Ovary (tissue), 7 donors: ENCODE measurements at regions not wholly inside any gene's neighbourhood (a gene's known extent, or its start where the extent isn't known, plus 50 kb on each side); places are given as distances from the start of the nearest gene placed in this dataset.
"Not testable (repeated sequence)": the region's sequence is repeated elsewhere in the genome, so short reads cannot be mapped to it uniquely, and the experiment has no call there.

Source experiments
- DNase-seq, 5 donors: peaks; one replicate each; pipeline ENCODE4 v3.0.0-alpha.2; 2019 to 2020
- H3K27ac ChIP-seq, 2 donors: fragments of 200-600 bp; one replicate each; pipeline versions ENCODE4 v1.5.1 to v1.8.0; 2019 to 2022
- H3K27me3 ChIP-seq: fragments of 200-600 bp; one replicate; pipeline ENCODE4 v1.8.0; 2022
- H3K36me3 ChIP-seq: fragments of 200-600 bp; sonication (generic); one replicate; pipeline ENCODE4 v1.5.1; 2019
- H3K4me1 ChIP-seq: one replicate; pipeline ENCODE4 v1.8.1; 2013; ENCODE audit warnings: mild to moderate bottlenecking, moderate library complexity; ENCODE audit not compliant: insufficient read depth
- H3K4me3 ChIP-seq: fragments of 200-600 bp; sonication (generic); one replicate; pipeline ENCODE4 v1.5.1; 2017
- H3K9me3 ChIP-seq, 2 donors: fragments of 200-600 bp in 1 of 2; sonication (generic) in 1 of 2; one replicate each; pipeline versions ENCODE4 v1.5.1 to v1.8.1; 2013 to 2019; ENCODE audit warnings: mild to moderate bottlenecking in 1 of 2, moderate library complexity in 1 of 2
- EP300 ChIP-seq: sonication (generic); formaldehyde crosslinking; IDR thresholded peaks from one replicate; pipeline ENCODE4 v1.6.1; 2017; ENCODE audit warnings: antibody characterized with exemption
- POLR2A ChIP-seq: fragments of 450-650 bp; IDR thresholded peaks from one replicate; pipeline ENCODE4 v1.6.1; 2017; ENCODE audit warnings: antibody characterized with exemption, mild to moderate bottlenecking, moderate library complexity
- WGBS, 3 donors: extraction: QIAGEN DNeasy Blood & Tissue Kit in 1 of 3; methylation state at CpG; one replicate each; pipeline versions ENCODE4 v1.1.5 to v1.1.7; 2013 to 2017; 5-methylcytosine and 5-hydroxymethylcytosine counted together
- intact Hi-C, 4 donors: fragments of 100-400 bp; cut with DNase I; formaldehyde crosslinking; loops; one replicate each; pipeline versions ENCODE4 v1.11.0 to v1.15.1; 2022 to 2023
- TF ChIP-seq, protein P1 (sequence below), 3 donors: fragments of 450-650 bp in 2 of 3; fragments of 200-600 bp in 1 of 3; IDR thresholded peaks; one replicate each; pipeline versions ENCODE4 v1.5.1 to v1.8.0; 2016 to 2022; ENCODE audit warnings: antibody characterized with exemption in 3 of 3, mild to moderate bottlenecking in 1 of 3
- donor health status: DM: no; HTN: no; CAD: no; lungs with moderate emphysema.
- donor health status: DM: no; HTN: no; CAD: no.
- donor health status: Bipolar disorder and iron deficiency.
- donor health status: DM: no; HTN: no; CAD: no.
- donor health status: DM: yes; HTN: yes; CAD: no.

DNA sequence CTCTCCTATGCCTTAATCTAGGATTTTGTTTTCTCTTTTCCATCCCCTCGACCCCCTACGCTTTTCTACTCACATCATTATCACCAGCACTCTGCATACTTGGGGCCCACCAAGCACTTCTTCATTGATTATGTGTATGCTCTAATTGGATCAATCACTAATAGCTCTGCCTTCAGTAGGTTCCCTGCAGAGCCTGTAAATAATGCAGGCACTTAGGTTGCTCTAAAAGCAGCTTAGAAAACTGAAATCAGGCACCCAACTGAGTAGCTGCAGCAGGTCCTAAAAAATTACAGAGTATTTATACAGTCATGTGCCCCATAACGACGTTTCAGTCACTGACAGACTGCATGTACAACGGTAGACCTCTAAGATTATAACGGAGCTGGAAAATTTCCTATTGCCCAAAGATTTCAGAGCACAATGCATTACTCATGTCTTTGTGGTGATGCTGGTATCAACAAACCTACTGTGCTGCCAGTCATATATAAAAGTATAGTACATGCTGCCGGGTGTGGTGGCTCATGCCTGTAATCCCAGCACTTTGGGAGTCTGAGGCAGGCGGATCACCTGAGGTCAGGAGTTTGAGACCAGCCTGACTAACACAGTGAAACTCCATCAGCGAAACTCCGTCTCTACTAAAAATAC is 280.4 kb downstream of the HS3ST3B1 start:
- Histone ChIP-seq H3K27me3 (no peaks in the 10 kb centered on the region), H3K4me3 (no peak overlapping the region), H3K36me3 (no peaks in the 10 kb centered on the region), H3K4me1 (no peaks in the 10 kb centered on the region), H3K9me3 (no peaks in the 10 kb centered on the region), H3K27ac (no peak overlapping the region)
- no peak for TF ChIP-seq POLR2A
- TF ChIP-seq, protein P1, sequence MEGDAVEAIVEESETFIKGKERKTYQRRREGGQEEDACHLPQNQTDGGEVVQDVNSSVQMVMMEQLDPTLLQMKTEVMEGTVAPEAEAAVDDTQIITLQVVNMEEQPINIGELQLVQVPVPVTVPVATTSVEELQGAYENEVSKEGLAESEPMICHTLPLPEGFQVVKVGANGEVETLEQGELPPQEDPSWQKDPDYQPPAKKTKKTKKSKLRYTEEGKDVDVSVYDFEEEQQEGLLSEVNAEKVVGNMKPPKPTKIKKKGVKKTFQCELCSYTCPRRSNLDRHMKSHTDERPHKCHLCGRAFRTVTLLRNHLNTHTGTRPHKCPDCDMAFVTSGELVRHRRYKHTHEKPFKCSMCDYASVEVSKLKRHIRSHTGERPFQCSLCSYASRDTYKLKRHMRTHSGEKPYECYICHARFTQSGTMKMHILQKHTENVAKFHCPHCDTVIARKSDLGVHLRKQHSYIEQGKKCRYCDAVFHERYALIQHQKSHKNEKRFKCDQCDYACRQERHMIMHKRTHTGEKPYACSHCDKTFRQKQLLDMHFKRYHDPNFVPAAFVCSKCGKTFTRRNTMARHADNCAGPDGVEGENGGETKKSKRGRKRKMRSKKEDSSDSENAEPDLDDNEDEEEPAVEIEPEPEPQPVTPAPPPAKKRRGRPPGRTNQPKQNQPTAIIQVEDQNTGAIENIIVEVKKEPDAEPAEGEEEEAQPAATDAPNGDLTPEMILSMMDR (IDR thresholded peaks at IDR 0.05), result no peak
- no peak for TF ChIP-seq EP300
- no peak for DNase-seq
- WGBS, 3 donors, result 84 to 88% (median 87%) methylated on average over 10 of the region's 10 CpGs
- intact Hi-C loops, result no loop called here

DNA sequence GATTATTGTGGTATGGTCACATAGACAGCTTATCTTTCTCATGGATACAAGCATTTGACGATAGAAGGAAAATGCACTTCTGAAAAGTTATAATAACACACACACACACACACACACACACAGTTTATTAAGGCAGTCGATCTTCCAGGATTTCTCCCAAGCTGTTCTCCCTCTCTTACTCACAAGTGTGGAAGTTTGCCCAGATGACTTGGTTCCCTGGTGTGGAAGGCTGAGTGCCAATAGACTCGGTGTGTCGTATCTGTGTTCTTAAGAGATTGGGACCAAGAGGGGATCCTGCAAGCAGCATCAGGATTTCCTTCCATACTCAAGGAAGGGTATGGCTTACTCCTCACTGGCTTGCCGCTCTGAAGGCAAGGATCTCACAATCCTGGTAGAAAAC is 279.6 kb downstream of the HS3ST3B1 start:
- TF ChIP-seq, protein P1 (IDR thresholded peaks at IDR 0.05), result no peak
- DNase-seq, result no peak
- no peak overlapping the region for H3K4me3 ChIP-seq
- no peak overlapping the region for H3K27ac ChIP-seq
- H3K9me3 ChIP-seq, result no peaks in the 10 kb centered on the region
- intact Hi-C loops, result no loop called here
- 33 to 47% (median 40%) methylated on average over 5 of the region's 5 CpGs for WGBS, 3 donors
- H3K4me1 ChIP-seq, result no peaks in the 10 kb centered on the region
- no peaks in the 10 kb centered on the region for H3K36me3 ChIP-seq
- H3K27me3 ChIP-seq, result no peaks in the 10 kb centered on the region

DNA sequence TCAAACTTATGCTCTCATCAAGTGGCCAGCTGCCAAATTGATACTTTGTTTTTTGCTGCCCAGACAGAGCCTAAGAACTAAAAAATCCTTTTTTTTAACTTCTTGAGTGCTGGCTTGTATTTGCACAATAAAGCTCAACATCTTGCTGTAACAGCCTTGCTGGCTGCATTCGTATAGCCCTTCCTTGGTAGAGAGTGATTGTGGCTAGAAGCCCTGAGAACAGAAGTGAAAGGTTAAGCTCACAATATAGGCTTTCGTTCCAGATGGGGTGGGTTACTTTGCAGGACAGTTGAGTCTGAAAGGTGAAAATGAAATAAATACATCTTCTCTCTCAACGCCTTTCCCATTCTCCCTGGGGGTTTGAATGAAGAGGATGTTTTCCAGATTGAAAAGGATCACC is 278.8 kb downstream of the HS3ST3B1 start:
- Histone ChIP-seq H3K4me1 (no peaks in the 10 kb centered on the region), H3K36me3 (no peaks in the 10 kb centered on the region), H3K27me3 (no peaks in the 10 kb centered on the region), H3K27ac (no peak overlapping the region), H3K4me3 (no peak overlapping the region), H3K9me3 (no peaks in the 10 kb centered on the region)
- no peak for TF ChIP-seq POLR2A
- TF ChIP-seq, protein P1 (IDR thresholded peaks at IDR 0.05), result no peak
- TF ChIP-seq EP300, result no peak
- no peak for DNase-seq
- 60 to 72% (median 72%) methylated on average over 3 of the region's 3 CpGs for WGBS, 3 donors
- intact Hi-C loops, result no loop called here

DNA sequence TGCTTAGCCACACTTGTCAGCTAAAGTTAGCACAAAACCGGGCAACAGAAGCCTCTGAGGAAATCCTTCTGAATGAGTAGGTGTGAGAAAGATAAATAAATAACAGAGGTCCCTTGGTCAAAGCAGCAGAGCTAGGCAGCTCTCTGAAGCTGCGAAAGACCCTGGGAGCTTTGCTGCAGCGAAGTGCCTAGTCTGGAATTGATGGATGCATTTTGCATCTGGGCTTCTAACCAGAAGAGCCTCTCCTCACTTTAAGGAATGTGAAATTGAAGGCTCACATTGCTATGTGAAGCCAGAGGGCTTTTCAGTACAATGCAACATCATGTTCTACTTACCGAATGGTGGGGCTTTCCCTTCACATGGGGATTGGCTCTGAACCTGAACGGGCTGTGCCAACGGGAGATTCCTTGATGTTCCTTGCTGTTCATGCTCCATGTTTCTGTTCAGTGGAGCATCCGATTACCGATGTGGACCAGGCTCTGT is 274.6 kb downstream of the HS3ST3B1 start:
- TF ChIP-seq, protein P1 (IDR thresholded peaks at IDR 0.05), result no peak
- no peak for TF ChIP-seq EP300
- no peak for TF ChIP-seq POLR2A
- no peaks in the 10 kb centered on the region for H3K27me3 ChIP-seq
- H3K27ac ChIP-seq, result no peak overlapping the region
- WGBS, 3 donors, result 6 to 9% (median 7%) methylated on average over 8 of the region's 8 CpGs
- DNase-seq, result no peak
- no peaks in the 10 kb centered on the region for H3K36me3 ChIP-seq
- H3K4me1 ChIP-seq, result no peaks in the 10 kb centered on the region
- H3K4me3 ChIP-seq, result no peak overlapping the region
- H3K9me3 ChIP-seq, result no peaks in the 10 kb centered on the region
- intact Hi-C loops, result no loop called here

DNA sequence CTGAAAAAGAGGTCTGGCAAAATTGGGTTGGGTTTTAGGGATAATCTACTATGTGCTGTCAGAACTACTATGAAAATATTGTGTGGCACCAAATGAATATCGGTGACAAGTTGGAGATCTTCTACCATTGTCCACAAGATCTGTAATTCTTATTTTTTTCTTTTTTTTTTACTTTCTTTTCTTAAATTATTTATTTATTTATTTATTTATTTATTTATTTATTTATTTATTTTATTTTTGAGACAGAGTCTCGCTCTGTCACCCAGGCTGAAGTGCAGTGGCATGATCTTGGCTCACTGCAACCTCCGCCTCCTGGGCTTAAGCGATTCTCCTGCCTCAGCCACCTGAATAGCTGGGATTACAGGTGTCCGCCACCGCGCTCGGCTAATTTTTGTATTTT is 259.4 kb downstream of the HS3ST3B1 start:
- H3K27ac ChIP-seq, H3K4me3 ChIP-seq, H3K9me3 ChIP-seq, intact Hi-C loops, H3K36me3 ChIP-seq, DNase-seq, H3K27me3 ChIP-seq, H3K4me1 ChIP-seq: not testable (repeated sequence)
- WGBS, 3 donors, result 88 to 92% (median 89%) methylated on average over 8 of the region's 8 CpGs
